Muscle of leg (tissue), 3 donors: ENCODE measurements at regions not wholly inside any gene's neighbourhood (a gene's known extent, or its start where the extent isn't known, plus 50 kb on each side); places are given as distances from the start of the nearest gene placed in this dataset.
"Not testable (repeated sequence)": the region's sequence is repeated elsewhere in the genome, so short reads cannot be mapped to it uniquely, and the experiment has no call there.

ENCODE experiments used
- DNase-seq: peaks from one replicate; pipeline ENCODE4 v3.0.0; 2013
- H3K27ac ChIP-seq: one replicate; pipeline ENCODE4 v1.5.1; 2013; ENCODE audit warnings: mild to moderate bottlenecking, low read length, control low read depth
- H3K27me3 ChIP-seq: one replicate; pipeline ENCODE4 v1.6.1; 2013; ENCODE audit warnings: low read length; ENCODE audit not compliant: control insufficient read depth, insufficient read depth
- H3K36me3 ChIP-seq: one replicate; pipeline ENCODE4 v1.6.1; 2013; ENCODE audit warnings: low read length; ENCODE audit not compliant: control insufficient read depth, insufficient read depth
- H3K4me1 ChIP-seq: one replicate; pipeline ENCODE4 v1.6.1; 2013; ENCODE audit warnings: low read length; ENCODE audit not compliant: control insufficient read depth, insufficient read depth
- H3K4me3 ChIP-seq: one replicate; pipeline ENCODE4 v1.5.1; 2013; ENCODE audit warnings: low read length, control low read depth
- H3K9me3 ChIP-seq: replicated peaks from 2 replicates; pipeline ENCODE4 v1.6.1; 2013; ENCODE audit warnings: low read depth, low read length; ENCODE audit not compliant: control insufficient read depth
- WGBS: methylation state at CpG from one replicate; pipeline ENCODE4 v1.1.5; 2013; ENCODE audit warnings: missing lambda C conversion rate; ENCODE audit not compliant: insufficient coverage; 5-methylcytosine and 5-hydroxymethylcytosine counted together

DNA sequence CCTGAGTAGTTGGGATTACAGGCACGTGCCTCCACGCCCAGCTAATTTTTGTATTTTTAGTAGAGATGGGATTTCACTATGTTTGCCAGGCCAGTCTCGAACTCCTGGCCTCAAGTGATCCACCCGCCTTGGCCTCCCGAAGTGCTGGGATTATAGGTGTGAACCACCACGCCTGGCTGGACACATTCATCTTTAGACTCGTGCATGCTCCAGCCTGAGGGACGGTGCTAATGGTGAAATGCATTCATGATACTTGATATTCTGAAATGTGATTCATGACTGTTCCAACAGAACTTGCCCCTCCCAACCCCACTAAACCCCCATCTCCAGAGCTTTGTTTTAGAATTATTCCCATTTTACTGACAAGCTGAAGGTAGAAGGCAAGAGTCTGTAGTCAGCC lies 71.0 kb downstream of the SPRING1 start:
- H3K27me3 ChIP-seq, H3K4me3 ChIP-seq, H3K27ac ChIP-seq, H3K36me3 ChIP-seq, H3K9me3 ChIP-seq, DNase-seq: not testable (repeated sequence)
- 100% methylated on average over 1 of the region's 8 CpGs for WGBS
- peaks cover 13% of the 10 kb centered on the region for H3K4me1 ChIP-seq

GRCh38 chr12:116666305-116666673 lies 71.6 kb downstream of the SPRING1 start:
- peaks cover 13% of the 10 kb centered on the region for H3K4me1 ChIP-seq
- no peak for DNase-seq
- H3K27ac ChIP-seq: no peak overlapping the region
- no peaks in the 10 kb centered on the region for H3K9me3 ChIP-seq
- 48% methylated on average over 6 of the region's 10 CpGs for WGBS
- H3K27me3 ChIP-seq: no peaks in the 10 kb centered on the region
- no peak overlapping the region for H3K4me3 ChIP-seq
- no peaks in the 10 kb centered on the region for H3K36me3 ChIP-seq

- H3K9me3 ChIP-seq: no peaks in the 10 kb centered on the region
- no peak overlapping the region for H3K27ac ChIP-seq
- H3K27me3 ChIP-seq: no peaks in the 10 kb centered on the region
- no peak overlapping the region for H3K4me3 ChIP-seq
- 56% methylated on average over 10 of the region's 15 CpGs for WGBS
- H3K4me1 ChIP-seq: peaks cover 13% of the 10 kb centered on the region
- H3K36me3 ChIP-seq: no peaks in the 10 kb centered on the region
- DNase-seq: no peak
Observed at GRCh38 chr12:116665666-116666304, 72.1 kb downstream of the SPRING1 start.

- H3K36me3 ChIP-seq: no peaks in the 10 kb centered on the region
- 100% methylated on average over 1 of the region's 4 CpGs for WGBS
- peaks cover 13% of the 10 kb centered on the region for H3K4me1 ChIP-seq
- no peaks in the 10 kb centered on the region for H3K27me3 ChIP-seq
- no peak overlapping the region for H3K27ac ChIP-seq
- DNase-seq: no peak
- no peaks in the 10 kb centered on the region for H3K9me3 ChIP-seq
- H3K4me3 ChIP-seq: no peak overlapping the region
Observed at GRCh38 chr12:116664085-116664484, 73.8 kb downstream of the SPRING1 start.

GRCh38 chr12:116662612-116663144 lies 75.2 kb downstream of the SPRING1 start:
- DNase-seq: peak; percentile 58
- no peak overlapping the region for H3K4me3 ChIP-seq
- H3K4me1 ChIP-seq: peaks cover 27% of the 10 kb centered on the region
- H3K9me3 ChIP-seq: no peaks in the 10 kb centered on the region
- no peak overlapping the region for H3K27ac ChIP-seq
- 26% methylated on average over 14 of the region's 21 CpGs for WGBS
- no peaks in the 10 kb centered on the region for H3K36me3 ChIP-seq
- no peaks in the 10 kb centered on the region for H3K27me3 ChIP-seq

DNA sequence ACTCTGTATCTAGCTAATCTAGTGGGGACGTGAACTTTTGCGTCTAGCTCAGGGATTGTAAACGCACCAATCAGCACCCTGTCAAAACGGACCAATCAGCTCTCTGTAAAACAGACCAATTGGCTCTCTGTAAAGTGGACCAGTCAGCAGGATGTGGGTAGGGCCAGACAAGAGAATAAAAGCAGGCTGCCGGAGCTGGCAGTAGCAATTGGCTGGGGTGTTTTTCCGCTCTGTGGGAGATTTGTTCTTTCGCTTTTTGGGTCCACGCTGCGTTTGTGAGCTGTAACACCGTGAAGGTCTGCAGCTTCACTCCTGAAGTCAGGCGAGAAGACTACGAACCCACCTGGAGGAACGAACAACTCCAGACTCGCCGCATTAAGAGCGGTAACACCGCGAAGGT lies 76.5 kb downstream of the SPRING1 start:
- 93% methylated on average over 16 of the region's 18 CpGs for WGBS

GRCh38 chr12:116660740-116661139 lies 77.1 kb downstream of the SPRING1 start:
- 92% methylated on average over 30 of the region's 34 CpGs for WGBS
- not testable (repeated sequence) for H3K27ac ChIP-seq, DNase-seq

More for the DNA sequence above, 76.5 kb downstream of the SPRING1 start:
- H3K27ac ChIP-seq: no peak overlapping the region
- H3K4me1 ChIP-seq: peaks cover 29% of the 10 kb centered on the region
- DNase-seq: no peak
- H3K27me3 ChIP-seq: no peaks in the 10 kb centered on the region
- H3K4me3 ChIP-seq: no peak overlapping the region
- no peaks in the 10 kb centered on the region for H3K9me3 ChIP-seq
- no peaks in the 10 kb centered on the region for H3K36me3 ChIP-seq

GRCh38 chr12:116659771-116660481 lies 77.9 kb downstream of the SPRING1 start:
- DNase-seq: no peak
- Histone ChIP-seq H3K9me3 (no peaks in the 10 kb centered on the region), H3K27ac (no peak overlapping the region), H3K4me3 (no peak overlapping the region), H3K27me3 (no peaks in the 10 kb centered on the region), H3K36me3 (no peaks in the 10 kb centered on the region), H3K4me1 (peaks cover 35% of the 10 kb centered on the region)
- 83% methylated on average over 10 of the region's 13 CpGs for WGBS

More at GRCh38 chr12:116660740-116661139, 77.1 kb downstream of the SPRING1 start:
- not testable (repeated sequence) for H3K27me3 ChIP-seq, H3K9me3 ChIP-seq, H3K36me3 ChIP-seq, H3K4me3 ChIP-seq
- peaks cover 33% of the 10 kb centered on the region for H3K4me1 ChIP-seq

DNA sequence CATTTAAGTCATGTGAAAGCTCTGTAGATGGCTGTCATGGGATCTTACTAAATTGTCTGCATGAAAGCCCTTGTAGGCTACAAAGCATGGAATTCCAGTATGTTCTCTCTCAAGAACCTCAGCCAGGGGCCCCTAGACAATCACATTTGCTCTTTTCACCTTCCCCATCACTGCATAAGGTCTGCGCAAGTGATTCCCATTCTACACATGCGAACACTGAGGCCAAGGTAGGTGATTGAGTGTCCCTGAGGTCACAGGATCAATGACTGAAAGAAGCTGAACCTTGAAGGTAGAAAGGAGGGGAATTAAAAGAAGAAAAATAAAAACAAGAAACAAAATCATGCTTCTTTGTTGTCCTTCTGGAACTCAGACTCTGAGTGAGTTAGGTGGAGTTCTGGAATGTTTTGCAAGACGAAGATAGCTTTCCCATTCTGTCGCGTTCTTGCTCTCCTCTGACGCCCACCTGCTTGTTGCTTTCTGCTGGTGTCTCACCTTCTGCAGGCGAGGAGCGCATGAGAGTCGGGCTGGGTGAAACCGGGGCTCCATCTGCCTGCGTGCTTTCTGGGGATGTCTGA lies 79.9 kb downstream of the SPRING1 start:
- WGBS: 12% methylated on average over 6 of the region's 11 CpGs

DNA sequence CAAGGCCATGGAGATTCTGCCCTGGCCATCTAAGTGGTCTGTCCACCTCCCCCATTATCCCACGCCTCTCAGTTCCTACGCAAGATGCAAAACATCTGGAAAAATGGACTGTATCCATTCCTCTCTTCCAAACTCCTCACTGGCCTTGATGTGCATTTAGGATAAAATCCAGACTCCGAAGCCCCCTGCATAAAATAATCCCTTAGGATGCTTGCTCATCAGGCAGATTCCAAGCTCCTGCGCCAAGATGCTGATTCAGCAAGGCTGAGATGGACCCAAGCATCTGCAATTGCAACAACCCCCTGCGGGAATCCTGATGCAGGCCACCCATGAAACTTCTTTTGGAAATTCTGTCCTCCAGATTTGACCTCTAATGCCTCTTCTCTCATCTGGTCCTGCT lies 81.6 kb downstream of the SPRING1 start:
- no peak overlapping the region for H3K27ac ChIP-seq

More for the DNA sequence above, 79.9 kb downstream of the SPRING1 start:
- DNase-seq: no peak
- peak overlapping the region; percentile 10 for H3K4me3 ChIP-seq
- no peaks in the 10 kb centered on the region for H3K27me3 ChIP-seq
- H3K4me1 ChIP-seq: peaks cover 35% of the 10 kb centered on the region
- peaks cover 2% of the 10 kb centered on the region for H3K9me3 ChIP-seq
- H3K36me3 ChIP-seq: no peaks in the 10 kb centered on the region
- H3K27ac ChIP-seq: peak overlapping the region; percentile 65

More for the DNA sequence above, 81.6 kb downstream of the SPRING1 start:
- Histone ChIP-seq H3K4me1 (peaks cover 24% of the 10 kb centered on the region), H3K27me3 (no peaks in the 10 kb centered on the region), H3K4me3 (no peak overlapping the region), H3K9me3 (peaks cover 5% of the 10 kb centered on the region), H3K36me3 (no peaks in the 10 kb centered on the region)
- 11% methylated on average over 4 of the region's 5 CpGs for WGBS
- DNase-seq: peak; percentile 94
